ENCODE measurements at regions not wholly inside any gene's neighbourhood (a gene's known extent, or its start where the extent isn't known, plus 50 kb on each side); places are given as distances from the start of the nearest gene placed in this dataset.

GRCh38 chr17:11026903-11027302 is 189.0 kb upstream of the PIRT start:
- Histone ChIP-seq H3K4me3 (replicated peaks in 1 of 3; ENCODE audit: insufficient read depth in 1 of 3, low read depth in 1 of 3, low read length in 3 of 3) (no peak overlapping the region), H3K27me3 (ENCODE audit: control insufficient read depth in 2 of 2, insufficient read depth in 2 of 2, low read length in 2 of 2) (no peaks in the 10 kb centered on the region), H4K20me1 (replicated peaks; ENCODE audit: control insufficient read depth, extremely low read depth, insufficient read depth, low read length) (no peaks in the 10 kb centered on the region), H3K79me2 (ENCODE audit: control insufficient read depth, insufficient read depth, low read length) (no peaks in the 10 kb centered on the region), H3K9ac (replicated peaks; ENCODE audit: extremely low read depth, insufficient read depth, low read length) (no peak overlapping the region), H3K36me3 (ENCODE audit: control insufficient read depth in 2 of 2, extremely low read depth in 1 of 2, insufficient read depth in 2 of 2, low read length in 2 of 2) (no peaks in the 10 kb centered on the region), H2AFZ (ENCODE audit: low read depth, low read length) (no peak overlapping the region), H3K9me3 (replicated peaks; ENCODE audit: control insufficient read depth, insufficient read depth, low read length) (peaks cover 6% of the 10 kb centered on the region), H3K4me1 (ENCODE audit: control insufficient read depth, extremely low read depth, insufficient read depth, low read length) (no peaks in the 10 kb centered on the region), H3K27ac (ENCODE audit: insufficient read depth, low read depth, low read length) (no peak overlapping the region), H3K9me1 (replicated peaks; ENCODE audit: control insufficient read depth, extremely low read depth, insufficient read depth, low read length) (no peaks in the 10 kb centered on the region), H3K4me2 (ENCODE audit: insufficient read depth, low read length) (no peak overlapping the region)
- ChIA-PET CTCF (no interaction called here), POLR2A (no interaction called here)
- intact Hi-C loops (cut with micrococcal nuclease) (no loop called here), dilution Hi-C loops (cut with MboI; ENCODE audit: extremely low pct_ligation_motif_present, low sequenced_read_pairs) (no loop called here)
- FAIRE-seq (no peak), DNase-seq (ENCODE audit: low read depth, low spot score) (no peak)
- TF ChIP-seq JUN (IDR thresholded peaks at IDR 0.05; ENCODE audit: borderline replicate concordance, insufficient read depth, insufficient read length, low read depth) = no peak
- TF ChIP-seq EZH2 (IDR thresholded peaks at IDR 0.05; ENCODE audit: borderline replicate concordance, low read depth, low read length, severe bottlenecking) = no peak
- TF ChIP-seq MAX (IDR thresholded peaks at IDR 0.05; ENCODE audit: insufficient read depth, insufficient read length) = no peak
- TF ChIP-seq GATA2 (IDR thresholded peaks at IDR 0.05; ENCODE audit: insufficient read depth, insufficient read length, low read depth, low read length) = no peak
- no peak for TF ChIP-seq FOS (IDR thresholded peaks at IDR 0.05; ENCODE audit: borderline replicate concordance, insufficient read depth, low read length)
- TF ChIP-seq POLR2AphosphoS5 (IDR thresholded peaks at IDR 0.05; ENCODE audit: insufficient read depth, low read depth, low read length) = no peak
- TF ChIP-seq CTCF (IDR thresholded peaks at IDR 0.05; ENCODE audit: extremely low read depth in 1 of 2, insufficient read depth in 1 of 2, low read depth in 1 of 2, low read length in 2 of 2) = no peak
- TF ChIP-seq MYC (IDR thresholded peaks at IDR 0.05; ENCODE audit: low read depth, low read length) = no peak
- no TSS peak for BruUV-seq (replicated peaks)
